ENCODE measurements at regions not wholly inside any gene's neighbourhood (a gene's known extent, or its start where the extent isn't known, plus 50 kb on each side); places are given as distances from the start of the nearest gene placed in this dataset.

GRCh38 chr10:33559105-33559504 is 224.6 kb upstream of the NRP1 start:
- TF ChIP-seq CTCF (IDR thresholded peaks at IDR 0.05) (no peak), EZH2 (IDR thresholded peaks at IDR 0.05; ENCODE audit: borderline replicate concordance, insufficient read depth, low read depth, low read length, poor library complexity, severe bottlenecking) (no peak)

Measured in B cell (primary cell).